ENCODE measurements at regions not wholly inside any gene's neighbourhood (a gene's known extent, or its start where the extent isn't known, plus 50 kb on each side); places are given as distances from the start of the nearest gene placed in this dataset.

GRCh38 chrX:13427441-13428052 is 107.7 kb upstream of the ATXN3L start:
- H3K4me3 ChIP-seq: no peak overlapping the region
- DNase-seq (ENCODE audit: low spot score): no peak
- no peak for TF ChIP-seq CTCF (IDR thresholded peaks at IDR 0.05)
- H3K27ac ChIP-seq: no peak overlapping the region

DNA sequence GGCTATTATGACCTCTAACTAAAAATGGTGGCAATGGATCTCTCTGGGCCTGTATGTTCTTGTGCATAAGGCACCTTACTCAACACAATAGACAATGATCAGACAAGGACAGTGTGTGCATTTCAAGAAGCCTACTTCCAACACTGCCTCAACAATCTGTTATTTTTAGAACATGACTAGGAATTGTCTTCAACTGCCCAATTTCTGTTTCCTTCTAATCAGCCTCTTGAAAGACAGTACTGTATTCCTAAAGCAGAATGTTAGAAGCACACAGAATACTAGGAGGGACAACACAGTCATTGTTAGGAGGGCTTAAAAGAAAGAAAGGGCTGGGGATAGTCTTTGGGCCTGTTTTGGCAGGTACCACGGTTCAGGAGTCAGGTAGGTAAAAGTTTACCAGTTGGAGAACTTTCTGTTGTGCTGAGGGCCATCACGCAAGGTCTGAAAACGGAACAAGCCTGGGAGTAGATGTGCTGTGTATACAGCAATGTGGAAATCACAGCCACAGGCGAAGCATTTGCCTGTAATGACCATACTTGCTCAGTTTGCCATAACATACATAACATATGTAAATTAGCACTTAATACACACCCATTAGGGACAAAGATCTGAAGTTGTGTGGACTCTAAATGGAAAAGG is 100.8 kb upstream of the ATXN3L start:
- H3K4me3 ChIP-seq: no peak overlapping the region
- no peak for DNase-seq (ENCODE audit: low spot score)

GRCh38 chrX:13419918-13420317 is 100.1 kb upstream of the ATXN3L start:
- Histone ChIP-seq H3K27ac (no peak overlapping the region), H3K4me3 (no peak overlapping the region)
- TF ChIP-seq CTCF (IDR thresholded peaks at IDR 0.05): no peak
- no peak for DNase-seq (ENCODE audit: low spot score)

More for the DNA sequence above, 100.8 kb upstream of the ATXN3L start:
- no peak overlapping the region for H3K27ac ChIP-seq
- TF ChIP-seq CTCF (IDR thresholded peaks at IDR 0.05): no peak

DNA sequence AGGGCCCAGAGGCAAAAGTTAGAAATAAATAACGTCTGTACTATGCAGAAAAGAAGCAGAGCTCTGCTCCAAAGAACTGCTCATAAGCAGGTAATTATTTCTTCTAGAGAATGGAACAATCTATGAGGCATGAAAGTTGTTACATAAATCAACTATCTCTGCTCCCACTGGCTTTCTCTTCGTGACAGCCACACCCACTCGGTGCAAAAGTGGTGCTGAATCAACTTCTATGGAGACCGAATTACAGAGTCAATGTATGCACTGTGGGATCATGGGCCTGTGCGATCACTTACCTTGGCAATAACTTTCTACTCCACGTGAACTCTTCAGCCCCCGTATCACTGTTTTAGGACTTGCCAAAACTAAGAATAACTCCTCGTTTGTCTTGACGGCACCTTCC is 99.4 kb upstream of the ATXN3L start:
- Histone ChIP-seq H3K4me3 (no peak overlapping the region), H3K27ac (no peak overlapping the region)
- no peak for TF ChIP-seq CTCF (IDR thresholded peaks at IDR 0.05)
- no peak for DNase-seq (ENCODE audit: low spot score)

GRCh38 chrX:13418126-13419097 is 98.6 kb upstream of the ATXN3L start:
- no peak for DNase-seq (ENCODE audit: low spot score)
- TF ChIP-seq CTCF (IDR thresholded peaks at IDR 0.05): no peak
- Histone ChIP-seq H3K4me3 (no peak overlapping the region), H3K27ac (no peak overlapping the region)

DNA sequence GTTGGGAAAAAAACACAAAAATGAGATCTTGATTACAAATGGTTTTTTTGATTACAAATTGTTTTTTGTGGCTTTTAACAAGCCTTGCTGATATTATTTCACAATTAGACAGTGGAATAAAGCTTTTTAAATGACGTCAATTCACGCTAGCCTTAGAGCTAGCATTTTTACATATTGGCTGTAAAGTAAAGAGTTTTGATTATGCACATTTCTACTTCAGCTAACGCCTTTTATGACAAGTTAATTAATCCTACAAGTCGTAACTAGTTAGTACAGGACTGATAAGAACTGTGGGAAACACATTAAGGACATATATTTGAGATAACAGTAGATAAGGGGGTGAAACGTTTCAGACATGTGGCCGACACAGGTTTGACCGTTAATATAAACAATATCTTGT is 95.7 kb upstream of the ATXN3L start:
- DNase-seq (ENCODE audit: low spot score): no peak
- no peak for TF ChIP-seq CTCF (IDR thresholded peaks at IDR 0.05)
- H3K27ac ChIP-seq: no peak overlapping the region
- H3K4me3 ChIP-seq: no peak overlapping the region

Data from coronary artery (tissue), 2 donors.